B cell (primary cell): ENCODE measurements at regions not wholly inside any gene's neighbourhood (a gene's known extent, or its start where the extent isn't known, plus 50 kb on each side); places are given as distances from the start of the nearest gene placed in this dataset.

Experiments used
- ATAC-seq: fragments of 200-7000 bp; cut with Tn5 transposase; one replicate; pipeline ENCODE4 v1.10.0; 2021; ENCODE audit warnings: low read depth, mild to moderate bottlenecking, moderate number of reproducible peaks, moderate library complexity
- CTCF ChIA-PET: fragments of 350-600 bp; sonication (Branson Sonifier 250); formaldehyde crosslinking; loops from one replicate; lab custom pipeline; 2021; ENCODE audit warnings: antibody characterized with exemption, inconsistent platforms; lab: Charles Lee
- POLR2A ChIA-PET: fragments of 350-600 bp; sonication (Branson Sonifier 250); formaldehyde crosslinking; loops from one replicate; lab custom pipeline; 2021; ENCODE audit warnings: antibody characterized with exemption; lab: Charles Lee
- DNase-seq: peaks from one replicate; pipeline ENCODE4 v3.0.0; 2013
- H2AFZ ChIP-seq: 2 replicates; pipeline ENCODE4 v1.6.1; 2012; ENCODE audit warnings: mild to moderate bottlenecking, low read depth, low read length; ENCODE audit not compliant: insufficient read depth, poor library complexity, severe bottlenecking
- H3K27ac ChIP-seq, 2 donors: 1 replicate in 1 of 2; 2 replicates in 1 of 2; pipeline ENCODE4 v1.5.1; 2012 to 2013; ENCODE audit warnings: low read length in 2 of 2, mild to moderate bottlenecking in 2 of 2, moderate library complexity in 1 of 2
- H3K27me3 ChIP-seq, 4 experiments: fragments of 200-600 bp in 1 of 4; sonication (generic) in 1 of 4; replicated peaks in 1 of 4; 1 replicate in 2 of 4; 2 replicates in 2 of 4; pipeline versions ENCODE4 v1.6.1 to v1.7.0; 2013 to 2016; ENCODE audit warnings: low read length in 3 of 4, mild to moderate bottlenecking in 2 of 4, mixed read lengths in 1 of 4, moderate library complexity in 1 of 4; ENCODE audit not compliant: insufficient read depth in 4 of 4, control insufficient read depth in 3 of 4; ENCODE audit errors: control extremely low read depth in 1 of 4
- H3K36me3 ChIP-seq, 2 experiments: replicated peaks in 1 of 2; 1 replicate in 1 of 2; 2 replicates in 1 of 2; pipeline versions ENCODE4 v1.6.1 to v1.7.1; 2013; ENCODE audit warnings: low read length in 1 of 2; ENCODE audit not compliant: insufficient read depth in 2 of 2, control insufficient read depth in 1 of 2; ENCODE audit errors: control extremely low read depth in 1 of 2, extremely low read depth in 1 of 2
- H3K4me1 ChIP-seq, 2 donors: fragments of 200-600 bp in 1 of 2; sonication (generic) in 1 of 2; 1 replicate in 1 of 2; 2 replicates in 1 of 2; pipeline versions ENCODE4 v1.5.1 to v1.6.1; 2013 to 2017; ENCODE audit warnings: low read length in 2 of 2; ENCODE audit not compliant: control insufficient read depth in 2 of 2, insufficient read depth in 2 of 2
- H3K4me2 ChIP-seq: replicated peaks from 2 replicates; pipeline ENCODE3; 2012; ENCODE audit warnings: mild to moderate bottlenecking, low read depth, low read length; ENCODE audit not compliant: poor library complexity, severe bottlenecking
- H3K4me3 ChIP-seq, 5 experiments: fragments of 200-600 bp in 1 of 5; sonication (generic) in 1 of 5; 1 replicate in 3 of 5; 2 replicates in 2 of 5; pipeline versions ENCODE4 v1.5.1 to v1.7.0; 2011 to 2016; ENCODE audit warnings: low read length in 4 of 5, mild to moderate bottlenecking in 4 of 5, low read depth in 2 of 5, control low read depth in 1 of 5, moderate library complexity in 1 of 5; ENCODE audit not compliant: insufficient read depth in 1 of 5; ENCODE audit errors: control extremely low read depth in 1 of 5, extremely low read depth in 1 of 5
- H3K79me2 ChIP-seq: fragments of 200-600 bp; sonication (generic); one replicate; pipeline ENCODE4 v1.6.0; 2016; ENCODE audit warnings: low read length; ENCODE audit not compliant: control insufficient read depth, insufficient read depth
- H3K9ac ChIP-seq: fragments of 200-600 bp; sonication (generic); 2 replicates; pipeline ENCODE4 v1.6.1; 2017; ENCODE audit warnings: mild to moderate bottlenecking, low read length, moderate library complexity
- H3K9me3 ChIP-seq, 3 donors: one replicate each; pipeline versions ENCODE4 v1.6.1 to v1.7.1; 2013; ENCODE audit warnings: low read length in 2 of 3; ENCODE audit not compliant: control insufficient read depth in 2 of 3, insufficient read depth in 1 of 3; ENCODE audit errors: control extremely low read depth in 1 of 3
- H4K20me1 ChIP-seq: 2 replicates; pipeline ENCODE4 v1.6.0; 2012; ENCODE audit warnings: mild to moderate bottlenecking, low read length; ENCODE audit not compliant: insufficient read depth, control insufficient read depth, poor library complexity, severe bottlenecking
- H3K27ac Mint-ChIP-seq: one replicate; pipeline ENCODE4 v1.8.0; 2021; ENCODE audit warnings: mixed read lengths
- H3K27me3 Mint-ChIP-seq: one replicate; pipeline ENCODE4 v1.8.0; 2021; ENCODE audit warnings: mixed read lengths
- H3K4me1 Mint-ChIP-seq: one replicate; pipeline ENCODE4 v1.8.0; 2021; ENCODE audit warnings: mixed read lengths
- H3K4me3 Mint-ChIP-seq: one replicate; pipeline ENCODE4 v1.8.0; 2021; ENCODE audit warnings: mixed read lengths
- H3K9me3 Mint-ChIP-seq: one replicate; pipeline ENCODE4 v1.8.0; 2022; ENCODE audit warnings: mixed read lengths; ENCODE audit not compliant: insufficient read depth
- EZH2 ChIP-seq: IDR thresholded peaks from 2 replicates; pipeline ENCODE4 v1.6.1; 2012; ENCODE audit warnings: borderline replicate concordance, low read depth, mild to moderate bottlenecking, moderate library complexity, low read length; ENCODE audit not compliant: insufficient read depth, poor library complexity, severe bottlenecking
- WGBS: methylation state at CpG from one replicate; pipeline ENCODE4 v1.1.5; 2013; ENCODE audit warnings: missing lambda C conversion rate; ENCODE audit not compliant: insufficient coverage; 5-methylcytosine and 5-hydroxymethylcytosine counted together
- intact Hi-C: fragments of 100-400 bp; cut with micrococcal nuclease; formaldehyde crosslinking; loops from one replicate; pipeline ENCODE4 v1.10.0; 2022
- TF ChIP-seq, protein P1 (sequence below): fragments of 200-600 bp; IDR thresholded peaks from one replicate; pipeline ENCODE4 v1.8.0; 2022; ENCODE audit warnings: antibody characterized with exemption, mild to moderate bottlenecking

- no peaks in the 10 kb centered on the region for H3K9me3 ChIP-seq
- H3K27me3 Mint-ChIP-seq: no peaks in the 10 kb centered on the region
- H3K4me3 ChIP-seq: no peak overlapping the region
- H3K4me3 Mint-ChIP-seq: no peak overlapping the region
- H3K4me1 ChIP-seq: no peaks in the 10 kb centered on the region
- ATAC-seq (no peak), DNase-seq (no peak)
- H3K9me3 Mint-ChIP-seq: no peaks in the 10 kb centered on the region
- ChIA-PET POLR2A (no interaction called here), CTCF (no interaction called here)
- no peaks in the 10 kb centered on the region for H3K27me3 ChIP-seq
- 64% methylated on average over 4 of the region's 4 CpGs for WGBS
- TF ChIP-seq EZH2: no peak
- TF ChIP-seq, protein P1, sequence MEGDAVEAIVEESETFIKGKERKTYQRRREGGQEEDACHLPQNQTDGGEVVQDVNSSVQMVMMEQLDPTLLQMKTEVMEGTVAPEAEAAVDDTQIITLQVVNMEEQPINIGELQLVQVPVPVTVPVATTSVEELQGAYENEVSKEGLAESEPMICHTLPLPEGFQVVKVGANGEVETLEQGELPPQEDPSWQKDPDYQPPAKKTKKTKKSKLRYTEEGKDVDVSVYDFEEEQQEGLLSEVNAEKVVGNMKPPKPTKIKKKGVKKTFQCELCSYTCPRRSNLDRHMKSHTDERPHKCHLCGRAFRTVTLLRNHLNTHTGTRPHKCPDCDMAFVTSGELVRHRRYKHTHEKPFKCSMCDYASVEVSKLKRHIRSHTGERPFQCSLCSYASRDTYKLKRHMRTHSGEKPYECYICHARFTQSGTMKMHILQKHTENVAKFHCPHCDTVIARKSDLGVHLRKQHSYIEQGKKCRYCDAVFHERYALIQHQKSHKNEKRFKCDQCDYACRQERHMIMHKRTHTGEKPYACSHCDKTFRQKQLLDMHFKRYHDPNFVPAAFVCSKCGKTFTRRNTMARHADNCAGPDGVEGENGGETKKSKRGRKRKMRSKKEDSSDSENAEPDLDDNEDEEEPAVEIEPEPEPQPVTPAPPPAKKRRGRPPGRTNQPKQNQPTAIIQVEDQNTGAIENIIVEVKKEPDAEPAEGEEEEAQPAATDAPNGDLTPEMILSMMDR: no peak
- no peak overlapping the region for H2AFZ ChIP-seq
- H3K9ac ChIP-seq: no peak overlapping the region
- no peak overlapping the region for H3K27ac Mint-ChIP-seq
- intact Hi-C loops: no loop called here
- no peaks in the 10 kb centered on the region for H4K20me1 ChIP-seq
- peaks cover 2% of the 10 kb centered on the region for H3K4me1 Mint-ChIP-seq
- no peaks in the 10 kb centered on the region for H3K36me3 ChIP-seq
- H3K79me2 ChIP-seq: no peaks in the 10 kb centered on the region
- H3K27ac ChIP-seq: no peak overlapping the region
- no peak overlapping the region for H3K4me2 ChIP-seq
Measured at GRCh38 chr3:18609187-18609586, 184.0 kb upstream of the SATB1 start.

- CTCF ChIA-PET: no interaction called here
- 92% methylated on average over 2 of the region's 4 CpGs for WGBS
- Mint-ChIP-seq H3K27ac (no peak overlapping the region), H3K9me3 (peaks cover 11% of the 10 kb centered on the region), H3K4me1 (no peaks in the 10 kb centered on the region), H3K27me3 (no peaks in the 10 kb centered on the region), H3K4me3 (no peak overlapping the region)
- H3K27me3 ChIP-seq: no peaks in the 10 kb centered on the region
- H3K4me3 ChIP-seq: no peak overlapping the region
- H4K20me1 ChIP-seq: no peaks in the 10 kb centered on the region
- no peaks in the 10 kb centered on the region for H3K36me3 ChIP-seq
- POLR2A ChIA-PET: no interaction called here
- intact Hi-C loops: no loop called here
- no peak overlapping the region for H3K27ac ChIP-seq
- H2AFZ ChIP-seq: no peak overlapping the region
- H3K9me3 ChIP-seq: peaks cover 2 to 9% (median 7%) of the 10 kb centered on the region in 3 donors
- no peaks in the 10 kb centered on the region for H3K79me2 ChIP-seq
- no peak for ATAC-seq
- DNase-seq: no peak
- no peak overlapping the region for H3K4me2 ChIP-seq
- no peak overlapping the region for H3K9ac ChIP-seq
- no peaks in the 10 kb centered on the region for H3K4me1 ChIP-seq
- TF ChIP-seq, protein P1: no peak
- TF ChIP-seq EZH2: no peak
Measured at GRCh38 chr3:18597919-18598318, 172.8 kb upstream of the SATB1 start.
